ENCODE measurements at regions not wholly inside any gene's neighbourhood (a gene's known extent, or its start where the extent isn't known, plus 50 kb on each side); places are given as distances from the start of the nearest gene placed in this dataset.

DNA sequence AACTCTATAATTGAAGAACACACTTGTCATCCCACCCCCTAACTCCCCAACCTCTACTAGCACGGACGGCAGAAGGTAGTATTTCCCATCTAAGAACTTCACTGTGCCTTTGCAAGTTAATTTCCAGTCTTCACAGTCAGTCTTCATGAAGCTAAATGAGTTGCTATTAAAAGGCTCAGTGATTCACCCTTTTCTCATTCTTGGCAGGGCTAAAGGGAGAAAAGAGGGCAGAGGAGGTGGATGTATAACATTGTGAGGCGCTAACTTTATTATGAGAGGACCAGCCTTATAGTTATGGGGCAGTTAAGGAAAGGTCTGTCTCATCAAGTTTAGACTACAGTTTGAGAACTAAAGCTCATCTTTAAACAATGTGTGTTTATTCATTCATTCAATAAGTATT is 161.0 kb upstream of the S100G start:
- DNase-seq = no peak
- no peaks in the 10 kb centered on the region for H3K4me1 ChIP-seq (ENCODE audit: insufficient read depth, low read length)
- H3K27ac ChIP-seq (ENCODE audit: low read depth, low read length) = no peak overlapping the region
- Mint-ChIP-seq H3K9me3 (peaks cover 0 to 2% (median 1%) of the 10 kb centered on the region in 5 donors), H3K4me1 (peaks cover 0 to 6% (median 4%) of the 10 kb centered on the region in 3 donors), H3K4me3 (no peak overlapping the region), H3K27me3 (peaks cover 7 to 9% of the 10 kb centered on the region in 2 donors), H3K27ac (no peak overlapping the region), H3K36me3 (peaks cover 0 to 1% (median 0%) of the 10 kb centered on the region in 3 donors)
- no peaks in the 10 kb centered on the region for H3K27me3 ChIP-seq (ENCODE audit: insufficient read depth, low read length, poor library complexity, severe bottlenecking)
- CTCF ChIA-PET = no interaction called here
- POLR2A ChIA-PET = no interaction called here
- no peak overlapping the region for H3K4me3 ChIP-seq (ENCODE audit: low read length)
- no peaks in the 10 kb centered on the region for H3K9me3 ChIP-seq (ENCODE audit: low read length)
- no peaks in the 10 kb centered on the region for H3K36me3 ChIP-seq (ENCODE audit: insufficient read depth, low read length)

DNA sequence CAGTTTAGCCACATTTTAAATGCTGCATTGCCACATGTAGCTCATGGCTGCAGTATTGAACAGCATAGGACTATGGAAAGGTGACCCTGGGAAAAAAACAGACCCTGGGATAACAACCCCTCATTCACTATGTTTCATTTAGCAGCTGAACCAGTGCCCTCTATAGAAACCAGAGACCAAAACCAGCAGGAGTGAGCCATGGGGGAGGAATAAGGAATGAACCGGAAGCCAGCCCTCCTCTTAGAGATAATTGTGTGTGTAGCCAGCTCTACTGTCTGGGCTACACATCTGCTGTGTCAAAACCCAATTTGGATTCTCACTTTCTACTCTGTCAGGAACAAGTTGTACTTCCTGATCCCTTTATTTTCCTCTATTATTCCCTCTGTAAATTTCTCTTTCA is 158.5 kb upstream of the S100G start:
- ChIA-PET POLR2A (no interaction called here), CTCF (no interaction called here)
- Mint-ChIP-seq H3K4me1 (no peaks in the 10 kb centered on the region), H3K27ac (no peak overlapping the region), H3K36me3 (peaks cover 0 to 1% (median 0%) of the 10 kb centered on the region in 3 donors), H3K4me3 (no peak overlapping the region), H3K9me3 (peaks cover 0 to 5% (median 2%) of the 10 kb centered on the region in 5 donors), H3K27me3 (peaks cover 6 to 11% of the 10 kb centered on the region in 2 donors)
- Histone ChIP-seq H3K27me3 (ENCODE audit: insufficient read depth, low read length, poor library complexity, severe bottlenecking) (no peaks in the 10 kb centered on the region), H3K4me1 (ENCODE audit: insufficient read depth, low read length) (no peaks in the 10 kb centered on the region), H3K36me3 (ENCODE audit: insufficient read depth, low read length) (no peaks in the 10 kb centered on the region), H3K4me3 (ENCODE audit: low read length) (no peak overlapping the region), H3K9me3 (ENCODE audit: low read length) (no peaks in the 10 kb centered on the region), H3K27ac (ENCODE audit: low read depth, low read length) (no peak overlapping the region)
- DNase-seq = no peak

DNA sequence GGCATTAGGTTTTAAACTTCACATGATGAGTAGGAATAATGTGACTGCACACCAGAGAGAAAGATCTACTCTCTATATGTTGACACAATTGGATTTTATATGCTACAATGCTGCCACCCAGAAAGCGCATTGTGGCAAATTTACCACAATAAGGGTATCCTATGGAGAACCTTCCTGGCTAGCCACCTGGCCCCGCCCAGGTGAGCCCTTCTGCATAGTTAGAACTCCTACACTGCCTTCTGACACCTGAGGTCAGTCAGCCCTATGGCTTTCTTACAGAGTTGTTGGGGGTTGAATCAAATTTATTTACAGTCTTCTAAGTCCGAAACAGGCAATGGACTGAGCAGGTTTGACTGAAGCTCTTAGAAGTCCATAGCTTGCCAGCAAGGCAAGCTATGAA is 153.8 kb upstream of the S100G start:
- Mint-ChIP-seq H3K4me1 (no peaks in the 10 kb centered on the region), H3K36me3 (peaks cover 0 to 1% (median 0%) of the 10 kb centered on the region in 3 donors), H3K4me3 (no peak overlapping the region), H3K27ac (no peak overlapping the region), H3K9me3 (peaks cover 0 to 5% (median 2%) of the 10 kb centered on the region in 5 donors), H3K27me3 (peaks cover 2 to 9% of the 10 kb centered on the region in 2 donors)
- Histone ChIP-seq H3K9me3 (ENCODE audit: low read length) (no peaks in the 10 kb centered on the region), H3K4me1 (ENCODE audit: insufficient read depth, low read length) (no peaks in the 10 kb centered on the region), H3K36me3 (ENCODE audit: insufficient read depth, low read length) (no peaks in the 10 kb centered on the region), H3K27me3 (ENCODE audit: insufficient read depth, low read length, poor library complexity, severe bottlenecking) (no peaks in the 10 kb centered on the region), H3K27ac (ENCODE audit: low read depth, low read length) (no peak overlapping the region), H3K4me3 (ENCODE audit: low read length) (no peak overlapping the region)
- no peak for DNase-seq
- CTCF ChIA-PET = no interaction called here
- POLR2A ChIA-PET = no interaction called here

- Mint-ChIP-seq H3K27ac (no peak overlapping the region), H3K36me3 (no peaks in the 10 kb centered on the region), H3K4me1 (no peaks in the 10 kb centered on the region), H3K9me3 (no peaks in the 10 kb centered on the region), H3K4me3 (no peak overlapping the region), H3K27me3 (peaks cover 0 to 4% of the 10 kb centered on the region in 2 donors)
- H3K4me3 ChIP-seq (ENCODE audit: low read length) = no peak overlapping the region
- no peaks in the 10 kb centered on the region for H3K36me3 ChIP-seq (ENCODE audit: insufficient read depth, low read length)
- no peaks in the 10 kb centered on the region for H3K9me3 ChIP-seq (ENCODE audit: low read length)
- H3K27me3 ChIP-seq (ENCODE audit: insufficient read depth, low read length, poor library complexity, severe bottlenecking) = no peaks in the 10 kb centered on the region
- no peak for DNase-seq
- ChIA-PET CTCF (no interaction called here), POLR2A (no interaction called here)
- no peaks in the 10 kb centered on the region for H3K4me1 ChIP-seq (ENCODE audit: insufficient read depth, low read length)
- no peak overlapping the region for H3K27ac ChIP-seq (ENCODE audit: low read depth, low read length)
Observed at GRCh38 chrX:16511796-16512776, 137.9 kb upstream of the S100G start.

DNA sequence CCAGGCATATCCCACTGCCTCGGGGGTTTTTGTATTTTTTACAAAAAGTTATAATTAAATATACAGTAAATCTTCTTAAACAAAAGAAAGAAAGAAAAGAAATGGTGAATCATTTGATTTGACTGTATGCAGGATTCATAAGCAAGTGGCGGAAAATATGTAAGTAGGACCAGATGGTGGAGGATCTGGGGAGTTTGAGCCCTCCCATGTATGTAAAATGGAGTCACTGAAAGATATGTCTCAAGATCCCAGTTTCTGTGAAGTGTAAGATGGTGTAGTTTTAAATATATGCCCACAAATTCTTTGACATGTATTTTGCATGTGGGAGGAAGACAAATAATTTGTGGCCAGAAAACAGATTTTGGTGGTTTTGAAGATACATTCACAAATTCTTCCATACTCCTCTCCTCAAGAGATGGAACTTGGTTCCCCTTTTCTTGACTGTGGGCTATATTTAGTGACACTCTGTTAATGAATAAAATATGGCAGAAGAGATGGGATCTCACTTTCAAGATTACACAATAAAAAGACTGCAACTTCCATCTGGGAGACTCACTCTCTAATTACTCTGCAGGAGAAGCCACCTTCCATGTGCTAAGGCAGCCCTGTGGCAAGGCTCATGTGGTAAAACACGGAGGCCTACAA is 133.6 kb upstream of the S100G start:
- Mint-ChIP-seq H3K9me3 (peaks cover 0 to 9% (median 4%) of the 10 kb centered on the region in 5 donors), H3K4me1 (no peaks in the 10 kb centered on the region), H3K27ac (peak overlapping the region in 1 of 8 donors; percentile 1), H3K27me3 (peaks cover 0 to 7% of the 10 kb centered on the region in 2 donors), H3K36me3 (peaks cover 0 to 5% (median 0%) of the 10 kb centered on the region in 3 donors), H3K4me3 (no peak overlapping the region)
- no peaks in the 10 kb centered on the region for H3K4me1 ChIP-seq (ENCODE audit: insufficient read depth, low read length)
- no peaks in the 10 kb centered on the region for H3K27me3 ChIP-seq (ENCODE audit: insufficient read depth, low read length, poor library complexity, severe bottlenecking)
- ChIA-PET CTCF (no interaction called here), POLR2A (no interaction called here)
- no peak overlapping the region for H3K27ac ChIP-seq (ENCODE audit: low read depth, low read length)
- no peak for DNase-seq
- H3K36me3 ChIP-seq (ENCODE audit: insufficient read depth, low read length) = no peaks in the 10 kb centered on the region
- H3K4me3 ChIP-seq (ENCODE audit: low read length) = no peak overlapping the region
- no peaks in the 10 kb centered on the region for H3K9me3 ChIP-seq (ENCODE audit: low read length)

- Histone ChIP-seq H3K27ac (ENCODE audit: low read depth, low read length) (no peak overlapping the region), H3K9me3 (ENCODE audit: low read length) (no peaks in the 10 kb centered on the region), H3K27me3 (ENCODE audit: insufficient read depth, low read length, poor library complexity, severe bottlenecking) (no peaks in the 10 kb centered on the region), H3K36me3 (ENCODE audit: insufficient read depth, low read length) (no peaks in the 10 kb centered on the region), H3K4me3 (ENCODE audit: low read length) (no peak overlapping the region), H3K4me1 (ENCODE audit: insufficient read depth, low read length) (no peaks in the 10 kb centered on the region)
- CTCF ChIA-PET = no interaction called here
- H3K4me3 Mint-ChIP-seq = no peak overlapping the region
- H3K27ac Mint-ChIP-seq = peak overlapping the region in 1 of 8 donors; percentile 26
- POLR2A ChIA-PET = no interaction called here
- peaks cover 0 to 5% (median 0%) of the 10 kb centered on the region in 3 donors for H3K36me3 Mint-ChIP-seq
- DNase-seq = no peak
- H3K4me1 Mint-ChIP-seq = no peaks in the 10 kb centered on the region
- H3K9me3 Mint-ChIP-seq = peaks cover 0 to 9% (median 4%) of the 10 kb centered on the region in 5 donors
- peaks cover 0 to 7% of the 10 kb centered on the region in 2 donors for H3K27me3 Mint-ChIP-seq
Observed at GRCh38 chrX:16517039-16517605, 132.8 kb upstream of the S100G start.

- H3K27me3 ChIP-seq (ENCODE audit: insufficient read depth, low read length, poor library complexity, severe bottlenecking) = no peaks in the 10 kb centered on the region
Observed at GRCh38 chrX:16518131-16518530, 131.8 kb upstream of the S100G start.

DNA sequence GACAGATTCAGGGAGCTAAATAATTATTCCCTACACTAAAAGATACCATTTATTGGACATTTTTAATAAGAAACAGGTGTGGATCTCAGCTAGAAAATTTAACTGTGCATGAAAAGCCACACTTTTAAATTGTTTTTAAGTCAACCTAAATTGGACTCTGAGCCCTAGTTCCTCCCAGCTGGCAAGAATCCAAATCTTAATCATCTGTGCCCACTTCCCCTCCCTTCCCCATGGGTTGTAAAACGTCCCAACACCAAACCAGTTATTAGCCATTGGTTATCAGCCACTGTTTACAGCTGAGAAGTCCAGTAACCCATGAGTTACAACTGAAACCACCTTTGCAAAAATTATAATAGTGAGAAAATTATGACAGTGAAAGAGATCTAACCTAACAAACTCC is 125.6 kb upstream of the S100G start:
- DNase-seq = no peak
- Mint-ChIP-seq H3K4me1 (peaks cover 10 to 18% (median 13%) of the 10 kb centered on the region in 3 donors), H3K9me3 (peaks cover 0 to 7% (median 6%) of the 10 kb centered on the region in 5 donors), H3K36me3 (peaks cover 0 to 11% (median 0%) of the 10 kb centered on the region in 3 donors), H3K27ac (no peak overlapping the region), H3K27me3 (peaks cover 0 to 2% of the 10 kb centered on the region in 2 donors), H3K4me3 (no peak overlapping the region)
- H3K27ac ChIP-seq (ENCODE audit: low read depth, low read length) = no peak overlapping the region
- no peaks in the 10 kb centered on the region for H3K36me3 ChIP-seq (ENCODE audit: insufficient read depth, low read length)
- no peaks in the 10 kb centered on the region for H3K27me3 ChIP-seq (ENCODE audit: insufficient read depth, low read length, poor library complexity, severe bottlenecking)
- no peak overlapping the region for H3K4me3 ChIP-seq (ENCODE audit: low read length)
- POLR2A ChIA-PET = no interaction called here
- peaks cover 16% of the 10 kb centered on the region for H3K4me1 ChIP-seq (ENCODE audit: insufficient read depth, low read length)
- H3K9me3 ChIP-seq (ENCODE audit: low read length) = no peaks in the 10 kb centered on the region
- CTCF ChIA-PET = no interaction called here

More at GRCh38 chrX:16518131-16518530, 131.8 kb upstream of the S100G start:
- no peaks in the 10 kb centered on the region for H3K4me1 Mint-ChIP-seq
- DNase-seq = no peak
- peaks cover 0 to 7% of the 10 kb centered on the region in 2 donors for H3K27me3 Mint-ChIP-seq
- H3K27ac Mint-ChIP-seq = no peak overlapping the region
- no peak overlapping the region for H3K27ac ChIP-seq (ENCODE audit: low read depth, low read length)
- no peaks in the 10 kb centered on the region for H3K4me1 ChIP-seq (ENCODE audit: insufficient read depth, low read length)
- no peaks in the 10 kb centered on the region for H3K36me3 ChIP-seq (ENCODE audit: insufficient read depth, low read length)
- H3K36me3 Mint-ChIP-seq = peaks cover 0 to 5% (median 0%) of the 10 kb centered on the region in 3 donors
- H3K4me3 Mint-ChIP-seq = no peak overlapping the region
- H3K4me3 ChIP-seq (ENCODE audit: low read length) = no peak overlapping the region
- ChIA-PET POLR2A (no interaction called here), CTCF (no interaction called here)
- peaks cover 0 to 9% (median 4%) of the 10 kb centered on the region in 5 donors for H3K9me3 Mint-ChIP-seq
- no peaks in the 10 kb centered on the region for H3K9me3 ChIP-seq (ENCODE audit: low read length)

Data from CD8-positive, alpha-beta memory T cell (primary cell).